IMR-90 (cell line): ENCODE measurements at regions not wholly inside any gene's neighbourhood (a gene's known extent, or its start where the extent isn't known, plus 50 kb on each side); places are given as distances from the start of the nearest gene placed in this dataset.

ENCODE experiments used
- ATAC-seq: fragments of 200-7000 bp; cut with Tn5 transposase; 2 replicates; pipeline ENCODE4 v1.9.1; 2020; ENCODE audit warnings: low read depth, mild to moderate bottlenecking, moderate library complexity
- BruUV-seq: library from RNA; stranded (reverse); fragments of 400-500 nt; replicated peaks from 2 replicates; lab custom pipeline; 2021; lab: Mats Ljungman, UMichigan
- CTCF ChIA-PET: fragments of 300-600 bp; formaldehyde crosslinking; extraction: SDS; loops from one replicate; lab custom pipeline; 2021; ENCODE audit warnings: antibody characterized with exemption; lab: Yijun Ruan, JAX
- POLR2A ChIA-PET: fragments of 300-600 bp; sonication (Branson Sonifier 250); formaldehyde crosslinking; loops from one replicate; lab custom pipeline; 2022; ENCODE audit warnings: antibody characterized with exemption; ENCODE audit not compliant: unreplicated experiment; lab: Charles Lee
- DNase-seq: peaks from one replicate; pipeline ENCODE4 v3.0.0; 2013
- H2AFZ ChIP-seq: replicated peaks from 2 replicates; pipeline ENCODE3; 2013; ENCODE audit warnings: low read length, mild to moderate bottlenecking; ENCODE audit not compliant: poor library complexity
- H2AK5ac ChIP-seq: 2 replicates; pipeline ENCODE4 v1.6.1; 2013; ENCODE audit warnings: low read depth, low read length, inconsistent platforms
- H2AK9ac ChIP-seq: replicated peaks from 2 replicates; pipeline ENCODE3; 2013; ENCODE audit warnings: mild to moderate bottlenecking, low read depth, low read length, moderate library complexity; ENCODE audit not compliant: poor library complexity
- H2BK120ac ChIP-seq: 2 replicates; pipeline ENCODE4 v1.6.1; 2013; ENCODE audit warnings: low read depth, low read length, inconsistent platforms
- H2BK15ac ChIP-seq: 3 replicates; pipeline ENCODE4 v1.6.1; 2013; ENCODE audit warnings: low read depth, low read length, inconsistent platforms
- H2BK20ac ChIP-seq: 2 replicates; pipeline ENCODE4 v1.6.1; 2013; ENCODE audit warnings: low read depth, mild to moderate bottlenecking, inconsistent platforms, low read length, moderate library complexity
- H2BK5ac ChIP-seq: 2 replicates; pipeline ENCODE4 v1.6.1; 2013; ENCODE audit warnings: mild to moderate bottlenecking, low read depth, low read length, inconsistent platforms; ENCODE audit not compliant: poor library complexity, severe bottlenecking
- H3K14ac ChIP-seq: replicated peaks from 2 replicates; pipeline ENCODE4 v1.6.1; 2013; ENCODE audit warnings: low read depth, low read length, inconsistent platforms
- H3K18ac ChIP-seq: 2 replicates; pipeline ENCODE4 v1.6.1; 2013; ENCODE audit warnings: low read depth, low read length, control low read depth
- H3K23ac ChIP-seq: 2 replicates; pipeline ENCODE4 v1.6.1; 2013; ENCODE audit warnings: low read depth, low read length, inconsistent platforms
- H3K27ac ChIP-seq: 2 replicates; pipeline ENCODE4 v1.5.1; 2013; ENCODE audit warnings: mild to moderate bottlenecking, control low read depth, low read length; ENCODE audit not compliant: insufficient read depth
- H3K27me3 ChIP-seq: 2 replicates; pipeline ENCODE4 v1.6.1; 2013; ENCODE audit warnings: low read length; ENCODE audit not compliant: control insufficient read depth, insufficient read depth
- H3K36me3 ChIP-seq: 2 replicates; pipeline ENCODE4 v1.6.1; 2013; ENCODE audit warnings: low read length, mixed read lengths; ENCODE audit not compliant: control insufficient read depth, insufficient read depth
- H3K4ac ChIP-seq: 2 replicates; pipeline ENCODE4 v1.6.1; 2013; ENCODE audit warnings: low read depth, low read length, inconsistent platforms
- H3K4me1 ChIP-seq: 2 replicates; pipeline ENCODE4 v1.6.1; 2013; ENCODE audit warnings: low read length, mixed read lengths; ENCODE audit not compliant: control insufficient read depth, insufficient read depth
- H3K4me2 ChIP-seq: 2 replicates; pipeline ENCODE4 v1.6.1; 2013; ENCODE audit warnings: low read depth, mild to moderate bottlenecking, control low read depth, low read length, moderate library complexity
- H3K4me3 ChIP-seq: 2 replicates; pipeline ENCODE4 v1.5.1; 2013; ENCODE audit warnings: low read depth, mild to moderate bottlenecking, control low read depth, low read length, moderate library complexity; ENCODE audit not compliant: insufficient read depth
- H3K56ac ChIP-seq: 2 replicates; pipeline ENCODE4 v1.6.1; 2013; ENCODE audit warnings: low read length, inconsistent platforms; ENCODE audit not compliant: insufficient read depth; ENCODE audit errors: extremely low read depth
- H3K79me1 ChIP-seq, 2 experiments: 2 replicates each; pipeline ENCODE4 v1.6.1; 2013; ENCODE audit warnings: low read length in 2 of 2, inconsistent platforms in 1 of 2, low read depth in 1 of 2
- H3K9ac ChIP-seq: 2 replicates; pipeline ENCODE4 v1.6.1; 2013; ENCODE audit warnings: low read depth, low read length, control low read depth
- H3K9me1 ChIP-seq: 2 replicates; pipeline ENCODE4 v1.6.1; 2013; ENCODE audit warnings: low read length, inconsistent platforms; ENCODE audit not compliant: insufficient read depth
- H3K9me3 ChIP-seq: 2 replicates; pipeline ENCODE4 v1.6.1; 2013; ENCODE audit warnings: low read length; ENCODE audit not compliant: control insufficient read depth, insufficient read depth
- H4K20me1 ChIP-seq: 2 replicates; pipeline ENCODE4 v1.6.1; 2013; ENCODE audit warnings: low read length, inconsistent platforms; ENCODE audit not compliant: insufficient read depth
- H4K5ac ChIP-seq: 2 replicates; pipeline ENCODE4 v1.6.1; 2013; ENCODE audit warnings: mild to moderate bottlenecking, low read depth, low read length, control low read depth
- H4K8ac ChIP-seq, 2 experiments: 2 replicates each; pipeline ENCODE4 v1.6.1; 2013; ENCODE audit warnings: low read depth in 2 of 2, low read length in 2 of 2, control low read depth in 1 of 2, inconsistent platforms in 1 of 2
- H4K91ac ChIP-seq: 2 replicates; pipeline ENCODE4 v1.6.1; 2013; ENCODE audit warnings: low read depth, low read length, inconsistent platforms; ENCODE audit not compliant: insufficient read depth
- BHLHE40 ChIP-seq: fragments of 150-350 bp; IDR thresholded peaks from 2 replicates; pipeline ENCODE4 v1.6.1; 2016; ENCODE audit warnings: mild to moderate bottlenecking, low read depth, low read length
- CEBPB ChIP-seq: IDR thresholded peaks from 2 replicates; pipeline ENCODE4 v1.6.1; 2012; ENCODE audit warnings: low read depth, low read length, improper control_type of control experiment
- ELK1 ChIP-seq: fragments of 150-350 bp; IDR thresholded peaks from 2 replicates; pipeline ENCODE4 v1.6.1; 2016; ENCODE audit warnings: low read depth, mild to moderate bottlenecking, low read length, moderate library complexity, borderline replicate concordance
- MAFK ChIP-seq: IDR thresholded peaks from 2 replicates; pipeline ENCODE4 v1.6.1; 2012; ENCODE audit warnings: low read depth, low read length, improper control_type of control experiment
- MAZ ChIP-seq: IDR thresholded peaks from 2 replicates; pipeline ENCODE4 v1.6.1; 2012; ENCODE audit warnings: low read depth, mild to moderate bottlenecking, low read length, improper control_type of control experiment, moderate library complexity, borderline replicate concordance
- MXI1 ChIP-seq: IDR thresholded peaks from 2 replicates; pipeline ENCODE4 v1.6.1; 2012; ENCODE audit warnings: low read depth, mild to moderate bottlenecking, low read length, moderate library complexity, borderline replicate concordance
- NFE2L2 ChIP-seq: fragments of 150-350 bp; IDR thresholded peaks from 2 replicates; pipeline ENCODE4 v1.6.1; 2016; ENCODE audit warnings: low read depth, mild to moderate bottlenecking, low read length
- POLR2A ChIP-seq: IDR thresholded peaks from 2 replicates; pipeline ENCODE4 v1.6.1; 2012; ENCODE audit warnings: mild to moderate bottlenecking, low read depth, low read length
- RAD21 ChIP-seq: IDR thresholded peaks from 2 replicates; pipeline ENCODE4 v1.6.1; 2012; ENCODE audit warnings: low read length, improper control_type of control experiment
- RCOR1 ChIP-seq: IDR thresholded peaks from 2 replicates; pipeline ENCODE4 v1.6.1; 2012; ENCODE audit warnings: mild to moderate bottlenecking, low read length, improper control_type of control experiment; ENCODE audit not compliant: insufficient replicate concordance
- RFX5 ChIP-seq: IDR thresholded peaks from 2 replicates; pipeline ENCODE4 v1.8.0; 2012; ENCODE audit warnings: low read depth, mild to moderate bottlenecking, low read length, moderate library complexity
- SMC3 ChIP-seq: fragments of 150-350 bp; IDR thresholded peaks from 2 replicates; pipeline ENCODE4 v1.6.1; 2016; ENCODE audit warnings: low read depth, mild to moderate bottlenecking, antibody characterized with exemption, low read length, moderate library complexity
- WGBS, 2 experiments: methylation state at CpG; one replicate each; pipeline versions ENCODE4 v1.1.5 to v1.1.7; 2013; ENCODE audit warnings: missing lambda C conversion rate in 2 of 2; ENCODE audit not compliant: insufficient read length in 1 of 2; ENCODE audit errors: extremely low coverage in 2 of 2; 5-methylcytosine and 5-hydroxymethylcytosine counted together
- dilution Hi-C: fragments of 300-500 bp; cut with HindIII; formaldehyde crosslinking; loops from one replicate; pipeline ENCODE4 v1.14.3; 2018; ENCODE audit warnings: low sequenced_read_pairs; ENCODE audit not compliant: unreplicated experiment
- in situ Hi-C: fragments of 300-500 bp; cut with MboI; formaldehyde crosslinking; loops from 3 replicates; pipeline ENCODE4 v1.14.3; 2019; ENCODE audit warnings: low sequenced_read_pairs, inconsistent platforms, mixed read lengths
- intact Hi-C: fragments of 100-400 bp; cut with micrococcal nuclease; formaldehyde crosslinking; loops from 2 replicates; pipeline ENCODE4 v1.10.0; 2022

- H3K18ac ChIP-seq = no peak overlapping the region
- no peak overlapping the region for H3K14ac ChIP-seq
- TF ChIP-seq ELK1 (no peak), BHLHE40 (no peak), SMC3 (no peak), RAD21 (no peak), MAFK (no peak), RFX5 (no peak), MXI1 (no peak), MAZ (no peak), NFE2L2 (no peak), CEBPB (no peak), POLR2A (no peak), RCOR1 (no peak)
- no peak overlapping the region for H4K5ac ChIP-seq
- no CpG with 5 or more reads among the region's 4 CpGs for WGBS, 2 experiments
- no peak overlapping the region for H4K91ac ChIP-seq
- no peaks in the 10 kb centered on the region for H3K36me3 ChIP-seq
- no peak for ATAC-seq
- ChIA-PET POLR2A (no interaction called here), CTCF (no interaction called here)
- H3K4ac ChIP-seq = no peak overlapping the region
- no peak overlapping the region for H2BK15ac ChIP-seq
- intact Hi-C loops = no loop called here
- H2BK120ac ChIP-seq = no peak overlapping the region
- H3K9ac ChIP-seq = no peak overlapping the region
- in situ Hi-C loops = no loop called here
- H2AFZ ChIP-seq = no peak overlapping the region
- dilution Hi-C loops = no loop called here
- no peak overlapping the region for H2AK9ac ChIP-seq
- no peak for DNase-seq
- no peak overlapping the region for H2AK5ac ChIP-seq
- H3K79me1 ChIP-seq = no peaks in the 10 kb centered on the region
- no peak overlapping the region for H4K8ac ChIP-seq
- H3K23ac ChIP-seq = no peak overlapping the region
- H3K9me3 ChIP-seq = no peaks in the 10 kb centered on the region
- no peak overlapping the region for H3K27ac ChIP-seq
- no peak overlapping the region for H3K4me3 ChIP-seq
- no peaks in the 10 kb centered on the region for H4K20me1 ChIP-seq
- no peak overlapping the region for H3K4me2 ChIP-seq
- no peaks in the 10 kb centered on the region for H3K9me1 ChIP-seq
- no peak overlapping the region for H3K56ac ChIP-seq
- H2BK20ac ChIP-seq = no peak overlapping the region
- H3K27me3 ChIP-seq = no peaks in the 10 kb centered on the region; the same call in 1 of the 2 replicates
- H3K4me1 ChIP-seq = no peaks in the 10 kb centered on the region
- H2BK5ac ChIP-seq = no peak overlapping the region
- BruUV-seq = no TSS peak
These were observed 69.9 kb upstream of the TNIP3 start for GRCh38 chr4:121233982-121234381.
